ENCODE measurements at regions not wholly inside any gene's neighbourhood (a gene's known extent, or its start where the extent isn't known, plus 50 kb on each side); places are given as distances from the start of the nearest gene placed in this dataset.

GRCh38 chr20:40945754-40946450 lies 82.7 kb upstream of the TOP1 start:
- H3K9me3 ChIP-seq (ENCODE audit: insufficient read depth in 2 of 2, low read depth in 1 of 2, low read length in 1 of 2), result no peaks in the 10 kb centered on the region
- TF ChIP-seq SP1 (IDR thresholded peaks at IDR 0.05; ENCODE audit: low read depth, low read length) (0 out of 2 replicates have a peak, but pooled peaks have one; percentile 43), TBP (IDR thresholded peaks at IDR 0.05; ENCODE audit: low read depth, low read length) (no peak), SRF (IDR thresholded peaks at IDR 0.05; ENCODE audit: low read depth, low read length) (no peak), YY1 (IDR thresholded peaks at IDR 0.05; ENCODE audit: low read depth, low read length) (0 out of 2 replicates have a peak, but pooled peaks have one; percentile 19), RAD21 (IDR thresholded peaks at IDR 0.05 in 1 of 2, conservative IDR thresholded peaks at IDR 0.05 in 1 of 2; ENCODE audit: low read depth in 2 of 2, low read length in 2 of 2) (peak; percentile 96 to 97), CTCF (IDR thresholded peaks at IDR 0.05; ENCODE audit: control extremely low read depth in 1 of 3, insufficient read depth in 1 of 3, low read depth in 1 of 3, low read length in 3 of 3) (peak; percentile 86 to 98 (median 90)), TEAD4 (IDR thresholded peaks at IDR 0.05; ENCODE audit: low read depth, low read length) (peak; percentile 73)
- no peak overlapping the region for H3K56ac ChIP-seq (replicated peaks; ENCODE audit: insufficient read length, low read depth, low read length)
- H3K14ac ChIP-seq (ENCODE audit: insufficient read length), result no peak overlapping the region
- H3K79me1 ChIP-seq (ENCODE audit: low read depth, low read length), result no peaks in the 10 kb centered on the region
- H4K91ac ChIP-seq (replicated peaks; ENCODE audit: insufficient read length, low read length), result no peak overlapping the region
- ChIA-PET POLR2A (ENCODE audit: partially characterized antibody) (no interaction called here), CTCF (ENCODE audit: partially characterized antibody) (interaction anchor here (0.6 to 5.2 kb wide), 37 partner anchors 8 to 1834 kb away, joined by 3 to 50 read pairs (median 4); partner anchors contain the start of gene MAFB)
- H3K4me1 ChIP-seq (replicated peaks in 1 of 4; ENCODE audit: control insufficient read depth in 3 of 4, insufficient read depth in 4 of 4, low read length in 3 of 4), result peaks cover 0 to 3% (median 2%) of the 10 kb centered on the region in 4 experiments; a peak in 3 of 7 replicates
- peak; percentile 36 to 76 for DNase-seq (ENCODE audit: low read depth in 1 of 2, low spot score in 2 of 2)
- no peak overlapping the region for H3K23ac ChIP-seq (ENCODE audit: insufficient read length)
- 65% methylated on average over 12 of the region's 12 CpGs; no CpG with 5 or more reads in 1 of the 2 experiments for WGBS, 2 experiments (ENCODE audit: extremely low coverage in 1 of 2, insufficient coverage in 1 of 2, insufficient read length in 1 of 2, insufficient replicate concordance in 2 of 2, low coverage in 1 of 2, low lambda C conversion rate in 2 of 2, missing lambda C conversion rate in 1 of 2)
- H3K18ac ChIP-seq (ENCODE audit: extremely low read depth, low read length), result no peak overlapping the region
- H3K79me2 ChIP-seq (ENCODE audit: control insufficient read depth in 1 of 2, insufficient read depth in 2 of 2, low read length in 2 of 2), result no peaks in the 10 kb centered on the region
- H3K27ac ChIP-seq (ENCODE audit: low read depth, low read length), result no peak overlapping the region
- H4K5ac ChIP-seq (ENCODE audit: insufficient read length, low read depth, low read length), result no peak overlapping the region
- no peak overlapping the region; the same call in 1 of the 2 replicates for H2BK12ac ChIP-seq (ENCODE audit: low read depth, low read length)
- H3K4me2 ChIP-seq (ENCODE audit: insufficient read depth in 1 of 2, low read depth in 2 of 2, low read length in 2 of 2), result no peak overlapping the region
- H2BK15ac ChIP-seq (ENCODE audit: low read length), result no peak overlapping the region
- no peak overlapping the region for H3K9ac ChIP-seq (replicated peaks in 1 of 4; ENCODE audit: extremely low read depth in 1 of 4, low read depth in 3 of 4, low read length in 3 of 4)
- no peak overlapping the region for H2BK120ac ChIP-seq (replicated peaks; ENCODE audit: low read depth, low read length)
- H2AFZ ChIP-seq (ENCODE audit: low read length), result 0 out of 2 replicates have a peak overlapping the region, but pooled peaks have one; percentile 4
- H2BK5ac ChIP-seq (ENCODE audit: low read depth, low read length), result no peak overlapping the region
- H4K20me1 ChIP-seq (replicated peaks in 1 of 2; ENCODE audit: control insufficient read depth in 1 of 2, insufficient read depth in 2 of 2, low read length in 2 of 2), result no peaks in the 10 kb centered on the region
- H3K36me3 ChIP-seq (ENCODE audit: control insufficient read depth in 2 of 4, insufficient read depth in 4 of 4, low read length in 3 of 4), result no peaks in the 10 kb centered on the region
- H3K27me3 ChIP-seq (replicated peaks in 1 of 4; ENCODE audit: control insufficient read depth in 3 of 4, extremely low read depth in 1 of 4, insufficient read depth in 3 of 4, low read length in 3 of 4), result no peaks in the 10 kb centered on the region; a peak in 2 of 7 replicates
- no peak overlapping the region for H2AK5ac ChIP-seq (ENCODE audit: low read depth, low read length)
- H2BK20ac ChIP-seq (ENCODE audit: low read length), result no peak overlapping the region; the same call in 1 of the 2 replicates
- no peak overlapping the region for H3K4me3 ChIP-seq (ENCODE audit: extremely low read depth in 1 of 4, insufficient read depth in 2 of 4, low read depth in 3 of 4, low read length in 4 of 4)
- H4K8ac ChIP-seq (ENCODE audit: extremely low read depth, insufficient read depth, low read length), result no peak overlapping the region; the same call in 1 of the 2 replicates
- H3K4ac ChIP-seq (replicated peaks; ENCODE audit: insufficient read length, low read depth, low read length), result no peak overlapping the region
- FAIRE-seq, result no peak
- no peaks in the 10 kb centered on the region for H3K23me2 ChIP-seq (ENCODE audit: low read depth, low read length)
